ENCODE measurements at regions not wholly inside any gene's neighbourhood (a gene's known extent, or its start where the extent isn't known, plus 50 kb on each side); places are given as distances from the start of the nearest gene placed in this dataset.
"Not testable (repeated sequence)": the region's sequence is repeated elsewhere in the genome, so short reads cannot be mapped to it uniquely, and the experiment has no call there.

- DNase-seq: no peak
Observed at GRCh38 chr20:12130781-12131180, 213.1 kb downstream of the BTBD3 start.

DNA sequence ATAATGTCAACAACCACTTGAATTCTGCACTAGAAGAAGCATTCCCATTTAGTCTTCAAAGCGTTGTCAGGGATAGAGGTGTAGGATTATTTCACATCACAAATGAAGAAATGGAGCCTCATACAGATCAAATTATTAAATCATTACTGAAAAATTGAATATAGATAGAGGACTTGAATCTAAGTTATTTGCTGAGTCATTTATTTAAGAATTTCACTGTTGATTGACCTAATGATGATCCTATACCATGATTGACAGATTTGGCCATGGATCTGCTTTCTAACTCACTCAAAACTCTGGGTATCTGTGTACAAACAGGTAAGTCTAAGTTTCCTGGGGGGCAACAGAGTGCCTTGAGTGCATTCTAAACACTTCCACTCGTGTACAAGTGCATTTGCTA is 215.9 kb downstream of the BTBD3 start:
- no peak for DNase-seq

- not testable (repeated sequence) for DNase-seq
Observed at GRCh38 chr20:12145951-12146350, 228.3 kb downstream of the BTBD3 start.

DNA sequence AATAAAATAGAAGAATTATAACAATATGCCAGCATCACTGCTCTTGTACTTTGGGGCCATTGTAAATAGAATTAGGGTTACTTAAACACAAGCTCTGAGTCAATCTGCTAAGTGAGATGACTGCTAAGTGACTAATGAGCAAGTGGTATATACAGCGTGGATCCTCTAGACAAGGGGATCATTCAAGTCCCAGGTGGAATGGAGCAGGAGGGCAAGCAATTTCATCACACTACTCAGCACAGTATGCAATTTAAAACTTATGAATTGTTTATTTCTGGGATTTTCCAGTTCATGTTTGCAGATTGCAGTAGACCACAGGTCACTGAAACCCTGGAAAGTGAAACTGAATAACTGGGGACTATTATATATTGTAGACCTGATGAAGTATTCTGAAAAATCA is 235.3 kb downstream of the BTBD3 start:
- DNase-seq: no peak

DNA sequence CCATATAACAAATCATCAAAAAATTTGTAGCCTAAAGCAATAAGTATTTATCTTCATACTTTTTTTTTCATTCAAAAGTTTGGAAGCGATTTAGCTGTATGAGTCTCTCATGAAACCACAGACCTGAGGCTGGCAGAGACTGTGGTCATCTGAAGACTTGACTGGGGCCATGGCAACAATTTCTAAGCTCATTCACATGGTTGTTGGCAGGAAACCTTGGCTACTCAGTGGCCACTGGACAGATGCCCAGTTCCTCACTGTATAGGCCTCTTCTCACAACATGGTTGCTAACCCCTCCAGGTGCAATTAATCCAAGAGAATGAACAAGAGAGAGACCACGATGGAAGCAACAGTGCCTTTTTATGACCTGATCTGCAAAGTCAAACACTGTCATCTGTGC is 235.9 kb downstream of the BTBD3 start:
- DNase-seq: no peak

DNA sequence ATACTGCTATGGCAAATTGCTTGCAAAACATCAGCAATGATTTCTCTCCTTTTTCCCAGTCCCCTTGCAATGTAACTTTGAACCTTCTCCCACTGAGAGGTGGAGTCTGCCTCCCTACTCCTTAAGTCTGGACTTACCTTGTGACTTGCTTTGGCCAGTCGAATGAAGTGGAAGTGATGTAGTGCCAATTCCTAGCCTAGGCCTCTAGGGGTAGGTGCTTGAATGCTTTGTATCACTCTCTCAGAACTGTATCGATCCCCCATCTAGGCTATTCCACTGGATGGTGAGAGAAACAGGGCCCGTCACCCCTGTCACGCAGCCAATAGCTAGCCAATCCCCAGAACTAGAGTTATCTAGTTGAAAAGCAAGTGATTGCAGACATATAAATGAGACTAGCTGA is 238.6 kb downstream of the BTBD3 start:
- DNase-seq: no peak

- DNase-seq: no peak
Observed at GRCh38 chr20:12159261-12159660, 241.6 kb downstream of the BTBD3 start.

- DNase-seq: no peak
Observed at GRCh38 chr20:12161734-12162133, 244.0 kb downstream of the BTBD3 start.

- no peak for DNase-seq
Observed at GRCh38 chr20:12166053-12166717, 248.5 kb downstream of the BTBD3 start.

DNA sequence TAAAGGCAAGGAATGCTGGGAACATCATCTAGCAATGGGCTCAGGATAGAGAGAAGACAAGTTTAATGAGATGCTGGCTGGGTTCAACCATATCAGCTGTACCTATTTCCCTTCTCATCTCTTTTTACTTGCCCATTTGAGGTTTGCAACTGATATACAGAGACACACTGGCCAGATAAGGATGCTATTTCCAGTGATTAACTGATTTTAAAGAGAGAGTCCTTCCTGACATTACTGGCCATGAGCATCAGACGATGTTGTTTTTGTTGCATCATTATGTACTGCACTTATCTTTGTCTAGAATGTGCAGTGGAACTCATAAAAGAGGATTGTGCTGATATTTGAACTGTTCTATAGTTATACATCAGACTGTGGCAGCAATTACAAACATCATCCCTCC is 252.7 kb downstream of the BTBD3 start:
- DNase-seq: no peak

DNA sequence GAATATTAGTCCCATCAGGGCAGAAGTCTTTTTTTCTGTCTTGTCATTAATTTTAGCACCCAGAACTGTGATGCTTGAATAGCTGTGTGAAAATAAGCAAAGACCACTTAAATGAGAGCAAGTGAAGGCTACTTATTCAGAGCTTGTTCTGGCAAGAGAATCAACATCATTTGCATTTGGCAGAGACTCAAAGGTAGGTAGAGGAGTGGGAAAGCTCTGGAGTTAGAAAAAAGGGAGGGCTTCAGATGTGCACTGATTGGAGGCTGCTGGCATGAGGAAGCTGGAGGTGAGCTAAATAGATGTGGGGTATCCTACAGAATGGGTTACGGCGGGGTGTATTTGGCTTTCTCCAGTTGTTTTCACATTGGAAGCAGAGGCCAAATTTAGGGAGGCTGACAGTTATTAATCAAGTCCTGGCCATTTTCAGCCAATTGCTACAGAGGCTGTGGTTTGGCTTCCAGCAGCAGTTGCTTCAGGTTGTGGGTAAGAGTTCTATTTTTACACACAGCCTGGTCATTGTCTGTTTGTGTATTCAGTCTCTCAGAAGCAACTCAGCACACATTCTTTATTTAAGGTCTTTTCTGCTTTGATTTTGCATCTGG is 254.3 kb downstream of the BTBD3 start:
- peak; percentile 47 for DNase-seq

- no peak for DNase-seq
Observed at GRCh38 chr20:12173347-12174012, 255.8 kb downstream of the BTBD3 start.

- no peak for DNase-seq
Observed at GRCh38 chr20:12175538-12175937, 257.8 kb downstream of the BTBD3 start.

DNA sequence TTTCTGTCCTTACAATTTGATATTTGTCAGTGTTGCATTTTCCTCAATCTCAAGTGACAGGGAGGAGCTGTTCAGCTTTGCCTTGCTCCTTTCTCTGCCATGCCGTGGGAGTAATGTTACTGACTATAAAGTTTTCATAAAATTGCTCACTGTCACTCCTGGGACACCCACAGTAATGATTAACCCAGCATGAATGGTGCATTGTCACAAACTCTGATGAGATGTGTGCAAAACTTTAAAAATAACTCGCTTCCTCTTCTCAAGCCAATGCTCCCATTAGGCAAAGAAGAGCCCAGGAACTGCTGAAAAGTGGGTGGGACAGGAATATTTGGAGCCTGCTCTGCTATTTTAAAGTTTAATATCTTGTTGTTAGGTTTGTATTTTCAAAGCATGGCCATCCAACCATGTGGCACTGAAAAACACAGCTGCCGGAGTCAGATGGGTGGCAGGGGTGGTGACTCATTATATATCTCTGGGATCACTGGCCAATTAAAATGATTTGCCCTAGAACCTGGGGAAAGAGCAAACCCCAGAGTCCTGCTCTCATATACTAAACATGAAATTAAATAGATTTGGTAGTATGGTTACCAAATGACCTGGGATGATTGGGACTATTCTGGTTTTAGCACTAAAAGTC is 260.1 kb downstream of the BTBD3 start:
- DNase-seq: no peak

GRCh38 chr20:12179692-12180091 is 262.0 kb downstream of the BTBD3 start:
- DNase-seq: no peak

- no peak for DNase-seq
Observed at GRCh38 chr20:12180107-12180661, 262.5 kb downstream of the BTBD3 start.

GRCh38 chr20:12198281-12198680 is 280.6 kb downstream of the BTBD3 start:
- DNase-seq: no peak

DNA sequence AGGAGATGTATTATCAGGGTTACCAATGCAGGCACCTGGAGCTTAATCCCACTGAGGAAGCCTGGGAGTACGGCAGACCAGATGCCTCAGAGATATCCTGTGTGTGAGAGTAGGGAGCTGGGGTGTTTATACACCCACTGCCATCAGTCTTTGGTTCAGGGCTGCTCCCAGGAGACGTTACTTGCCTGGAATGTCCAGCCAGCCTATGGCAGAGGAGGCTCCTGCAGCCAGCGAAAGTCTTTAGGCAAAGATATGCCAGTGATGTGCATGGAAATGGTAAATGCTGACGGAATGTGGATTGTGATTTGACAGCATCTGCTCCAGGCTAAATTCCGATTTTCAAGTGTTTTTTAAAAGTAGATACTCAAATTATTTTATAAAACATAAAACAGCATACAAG is 282.0 kb downstream of the BTBD3 start:
- no peak for DNase-seq

GRCh38 chr20:12201289-12201991 is 283.7 kb downstream of the BTBD3 start:
- no peak for DNase-seq

DNA sequence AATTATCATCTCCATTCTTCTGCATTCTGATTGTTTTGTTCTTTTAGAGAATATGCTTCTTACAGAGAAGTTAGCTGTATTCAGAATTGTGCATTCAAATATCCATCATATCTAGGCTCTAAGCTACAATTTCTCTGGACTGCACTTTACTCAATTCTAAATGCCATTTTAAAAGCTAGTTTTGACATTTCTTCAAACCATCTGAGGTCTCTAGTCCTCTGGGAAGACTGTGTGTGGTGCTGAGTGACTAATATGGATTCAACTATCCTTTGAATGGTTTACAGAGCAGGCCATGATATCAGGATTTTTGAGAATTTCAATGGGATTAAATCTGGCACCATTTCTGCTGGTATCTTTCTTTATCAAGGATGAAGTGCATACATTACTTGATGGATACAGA is 285.7 kb downstream of the BTBD3 start:
- no peak for DNase-seq

DNA sequence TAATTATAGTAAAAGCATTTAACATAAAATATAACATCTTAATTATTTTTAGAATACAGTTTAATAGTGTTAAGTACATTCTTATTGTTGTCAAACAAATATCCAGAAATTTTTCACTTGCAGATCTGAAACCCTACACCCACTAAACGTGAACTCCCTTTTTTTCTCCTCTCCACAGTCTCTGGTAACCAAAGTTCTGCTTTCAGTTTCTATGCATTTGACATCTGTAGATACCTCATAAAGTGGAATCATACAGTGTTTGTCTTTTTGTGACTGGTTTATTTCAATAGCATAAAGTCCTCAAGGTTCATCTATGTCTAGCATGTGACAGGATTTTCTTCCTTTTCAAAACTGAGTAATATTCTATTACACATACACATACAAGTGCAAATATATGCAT is 286.3 kb downstream of the BTBD3 start:
- DNase-seq: no peak

GRCh38 chr20:12207875-12208274 is 290.2 kb downstream of the BTBD3 start:
- DNase-seq: no peak

DNA sequence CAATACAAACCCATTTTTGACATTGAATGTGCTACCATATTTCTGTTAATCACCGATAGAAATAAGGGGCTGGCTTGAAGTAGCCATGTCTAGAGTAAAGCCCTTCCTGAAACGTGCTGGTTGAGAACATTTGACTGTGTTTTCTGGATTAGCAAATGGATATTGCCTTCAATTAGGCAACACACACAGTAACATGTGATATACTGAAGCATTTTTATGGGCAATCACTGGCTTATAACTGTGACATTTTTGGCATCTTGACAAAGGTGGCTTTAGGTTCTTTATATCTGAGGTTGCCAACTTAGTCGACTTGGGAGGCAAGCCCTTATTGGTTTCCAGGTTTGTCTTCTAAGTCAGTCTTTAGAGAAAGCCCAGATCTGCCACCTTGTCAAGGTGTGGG is 292.9 kb downstream of the BTBD3 start:
- no peak for DNase-seq

Measured in right forelimb (tissue), 1 donor.